ENCODE measurements at regions not wholly inside any gene's neighbourhood (a gene's known extent, or its start where the extent isn't known, plus 50 kb on each side); places are given as distances from the start of the nearest gene placed in this dataset.
"Not testable (repeated sequence)": the region's sequence is repeated elsewhere in the genome, so short reads cannot be mapped to it uniquely, and the experiment has no call there.

DNA sequence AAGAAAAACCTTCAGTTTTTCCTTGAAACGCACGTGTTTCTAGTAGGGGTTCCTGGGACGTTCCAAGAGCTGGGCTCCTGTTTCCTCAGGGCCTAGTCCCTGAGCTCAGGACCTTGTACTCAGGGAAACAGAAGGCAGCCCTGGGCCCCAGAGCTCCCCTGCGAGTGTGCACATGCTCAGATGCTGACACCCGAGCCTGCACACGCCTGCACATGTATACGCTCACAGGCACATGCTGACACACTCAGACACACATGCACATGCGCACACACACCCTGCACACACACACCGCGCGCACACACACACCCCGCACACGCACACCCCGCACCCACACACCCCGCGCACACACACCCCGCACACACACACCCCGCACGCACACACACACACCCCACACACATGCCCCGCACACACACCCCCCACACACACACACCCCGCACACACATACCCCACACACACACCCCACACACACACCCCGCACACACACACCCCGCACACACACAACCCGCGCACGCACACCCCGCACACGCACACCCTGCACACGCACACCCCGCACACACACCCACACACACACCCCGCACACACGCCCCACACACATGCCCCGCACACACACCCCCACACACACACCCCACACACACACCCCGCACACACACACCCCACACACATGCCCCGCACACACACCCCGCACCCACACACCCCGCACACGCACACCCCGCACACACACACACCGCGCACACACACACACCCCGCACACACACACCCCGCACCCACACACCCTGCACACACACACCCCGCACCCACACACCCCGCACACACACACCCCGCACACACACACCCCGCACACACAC lies 52.2 kb downstream of the CALML3 start:
- H3K27me3 ChIP-seq = no peaks in the 10 kb centered on the region
- no peaks in the 10 kb centered on the region for H3K9me3 ChIP-seq
- H3K4me1 ChIP-seq = peaks cover 5% of the 10 kb centered on the region
- no peak overlapping the region for H3K27ac ChIP-seq
- TF ChIP-seq CTCF (IDR thresholded peaks at IDR 0.05) = no peak
- no peak overlapping the region for H3K4me3 ChIP-seq
- H3K9ac ChIP-seq (ENCODE audit: low read depth in 2 of 2, low read length in 2 of 2) = no peak overlapping the region
- no peak for DNase-seq
- intact Hi-C loops (cut with DNase I) = no loop called here
- H3K36me3 ChIP-seq = no peaks in the 10 kb centered on the region

DNA sequence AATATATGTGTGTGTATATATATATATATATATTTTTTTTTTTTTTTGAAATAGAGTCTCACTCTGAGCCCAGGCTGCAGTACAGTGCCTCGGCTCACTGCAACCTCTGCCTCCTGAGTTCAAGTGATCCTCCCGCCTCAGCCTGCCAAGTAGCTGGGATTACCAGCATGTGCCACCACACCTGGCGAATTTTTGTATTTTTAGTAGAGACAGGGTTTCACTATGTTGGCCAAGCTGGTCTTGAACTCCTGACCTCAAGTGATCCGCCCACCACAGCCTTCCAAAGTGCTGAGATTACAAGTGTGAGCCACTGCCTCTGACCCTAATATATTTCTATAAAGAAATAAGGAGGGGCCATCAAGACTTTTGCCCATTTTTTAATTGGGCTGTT lies 55.3 kb downstream of the CALML3 start:
- H3K9me3 ChIP-seq; H3K27me3 ChIP-seq; intact Hi-C loops (cut with DNase I); H3K36me3 ChIP-seq; H3K4me1 ChIP-seq; H3K9ac ChIP-seq (ENCODE audit: low read depth in 2 of 2, low read length in 2 of 2); H3K4me3 ChIP-seq; H3K27ac ChIP-seq; DNase-seq: not testable (repeated sequence)

- H3K4me3 ChIP-seq = no peak overlapping the region
- TF ChIP-seq CTCF (IDR thresholded peaks at IDR 0.05) = no peak
- no peaks in the 10 kb centered on the region for H3K27me3 ChIP-seq
- peaks cover 6% of the 10 kb centered on the region for H3K4me1 ChIP-seq
- no peak for DNase-seq
- H3K9me3 ChIP-seq = no peaks in the 10 kb centered on the region
- no peak overlapping the region for H3K9ac ChIP-seq (ENCODE audit: low read depth in 2 of 2, low read length in 2 of 2)
- intact Hi-C loops (cut with DNase I) = no loop called here
- H3K36me3 ChIP-seq = no peaks in the 10 kb centered on the region
- no peak overlapping the region for H3K27ac ChIP-seq
These were observed 57.2 kb downstream of the CALML3 start for GRCh38 chr10:5581670-5582566.

DNA sequence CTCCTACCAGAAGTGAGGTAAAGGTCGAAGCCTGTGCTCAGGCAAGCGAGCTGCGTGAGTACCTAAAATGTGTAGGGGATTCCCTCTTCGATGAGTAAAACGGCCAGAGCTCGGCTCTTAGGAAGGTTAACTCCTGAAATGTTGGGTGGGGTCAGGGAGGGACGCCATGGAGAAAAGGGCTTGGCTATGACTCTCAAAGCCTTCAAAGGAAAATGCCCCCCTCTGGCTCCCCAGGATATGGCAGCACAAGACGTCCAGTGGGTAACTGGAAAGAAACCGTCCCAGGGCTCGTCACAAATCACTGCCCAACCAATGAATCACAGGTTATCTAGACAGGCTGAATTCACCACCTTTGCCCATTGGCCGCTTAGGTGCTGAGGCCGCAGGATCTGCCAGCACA lies 58.0 kb downstream of the CALML3 start:
- TF ChIP-seq CTCF (IDR thresholded peaks at IDR 0.05) = no peak
- Histone ChIP-seq H3K27me3 (no peaks in the 10 kb centered on the region), H3K27ac (no peak overlapping the region), H3K9ac (ENCODE audit: low read depth in 2 of 2, low read length in 2 of 2) (no peak overlapping the region), H3K36me3 (no peaks in the 10 kb centered on the region), H3K4me3 (no peak overlapping the region), H3K4me1 (peaks cover 6% of the 10 kb centered on the region), H3K9me3 (no peaks in the 10 kb centered on the region)
- DNase-seq = no peak
- intact Hi-C loops (cut with DNase I) = no loop called here

DNA sequence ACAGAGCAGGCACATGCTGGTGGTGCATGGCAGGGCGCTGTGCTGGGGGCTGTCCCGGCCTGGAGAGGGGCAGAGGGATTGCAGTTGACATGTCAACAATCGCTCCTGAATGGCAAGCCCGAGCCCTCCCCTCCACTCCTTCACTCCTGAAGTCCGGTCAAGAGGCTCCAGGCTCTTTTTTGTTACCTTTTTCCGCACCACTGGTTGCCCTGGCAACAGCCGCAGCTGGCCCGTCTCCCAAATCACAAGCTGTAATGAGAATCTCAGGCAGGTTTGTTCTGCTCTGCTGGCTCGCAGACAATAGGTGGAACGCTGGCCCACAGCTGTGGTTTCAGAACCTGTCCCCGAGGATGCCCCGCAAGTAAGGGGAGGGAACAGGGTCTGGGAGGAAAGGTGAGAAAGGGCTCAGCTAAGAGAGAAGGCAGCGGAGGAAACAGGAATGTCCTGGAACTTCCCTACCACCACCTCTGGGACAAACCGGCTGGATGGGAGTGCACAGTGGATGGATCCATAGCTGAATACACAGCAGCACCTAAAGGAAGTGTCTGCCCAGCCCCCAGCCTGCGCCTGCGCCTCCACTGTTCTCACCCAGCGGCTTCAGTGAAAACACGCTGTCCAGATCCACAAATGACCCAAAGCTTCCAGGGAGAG lies 58.9 kb downstream of the CALML3 start:
- TF ChIP-seq CTCF (IDR thresholded peaks at IDR 0.05) = no peak
- no peak overlapping the region for H3K4me3 ChIP-seq
- H3K36me3 ChIP-seq = no peaks in the 10 kb centered on the region
- H3K4me1 ChIP-seq = peaks cover 6% of the 10 kb centered on the region
- H3K9me3 ChIP-seq = no peaks in the 10 kb centered on the region
- intact Hi-C loops (cut with DNase I) = no loop called here
- no peak overlapping the region for H3K27ac ChIP-seq
- DNase-seq = peak; percentile 66
- H3K27me3 ChIP-seq = no peaks in the 10 kb centered on the region
- no peak overlapping the region for H3K9ac ChIP-seq (ENCODE audit: low read depth in 2 of 2, low read length in 2 of 2)
